Ovary (tissue), 7 donors: ENCODE measurements at regions not wholly inside any gene's neighbourhood (a gene's known extent, or its start where the extent isn't known, plus 50 kb on each side); places are given as distances from the start of the nearest gene placed in this dataset.

Experiments
- DNase-seq, 5 donors: peaks; one replicate each; pipeline ENCODE4 v3.0.0-alpha.2; 2019 to 2020
- H3K27ac ChIP-seq, 2 donors: fragments of 200-600 bp; one replicate each; pipeline versions ENCODE4 v1.5.1 to v1.8.0; 2019 to 2022
- H3K27me3 ChIP-seq: fragments of 200-600 bp; one replicate; pipeline ENCODE4 v1.8.0; 2022
- H3K36me3 ChIP-seq: fragments of 200-600 bp; sonication (generic); one replicate; pipeline ENCODE4 v1.5.1; 2019
- H3K4me1 ChIP-seq: one replicate; pipeline ENCODE4 v1.8.1; 2013; ENCODE audit warnings: mild to moderate bottlenecking, moderate library complexity; ENCODE audit not compliant: insufficient read depth
- H3K4me3 ChIP-seq: fragments of 200-600 bp; sonication (generic); one replicate; pipeline ENCODE4 v1.5.1; 2017
- H3K9me3 ChIP-seq, 2 donors: fragments of 200-600 bp in 1 of 2; sonication (generic) in 1 of 2; one replicate each; pipeline versions ENCODE4 v1.5.1 to v1.8.1; 2013 to 2019; ENCODE audit warnings: mild to moderate bottlenecking in 1 of 2, moderate library complexity in 1 of 2
- EP300 ChIP-seq: sonication (generic); formaldehyde crosslinking; IDR thresholded peaks from one replicate; pipeline ENCODE4 v1.6.1; 2017; ENCODE audit warnings: antibody characterized with exemption
- POLR2A ChIP-seq: fragments of 450-650 bp; IDR thresholded peaks from one replicate; pipeline ENCODE4 v1.6.1; 2017; ENCODE audit warnings: antibody characterized with exemption, mild to moderate bottlenecking, moderate library complexity
- WGBS, 3 donors: extraction: QIAGEN DNeasy Blood & Tissue Kit in 1 of 3; methylation state at CpG; one replicate each; pipeline versions ENCODE4 v1.1.5 to v1.1.7; 2013 to 2017; 5-methylcytosine and 5-hydroxymethylcytosine counted together
- intact Hi-C, 4 donors: fragments of 100-400 bp; cut with DNase I; formaldehyde crosslinking; loops; one replicate each; pipeline versions ENCODE4 v1.11.0 to v1.15.1; 2022 to 2023
- TF ChIP-seq, protein P1 (sequence below), 3 donors: fragments of 450-650 bp in 2 of 3; fragments of 200-600 bp in 1 of 3; IDR thresholded peaks; one replicate each; pipeline versions ENCODE4 v1.5.1 to v1.8.0; 2016 to 2022; ENCODE audit warnings: antibody characterized with exemption in 3 of 3, mild to moderate bottlenecking in 1 of 3
- donor health status: DM: no; HTN: no; CAD: no; lungs with moderate emphysema.
- donor health status: DM: no; HTN: no; CAD: no.
- donor health status: Bipolar disorder and iron deficiency.
- donor health status: DM: no; HTN: no; CAD: no.
- donor health status: DM: yes; HTN: yes; CAD: no.

GRCh38 chr19:29367791-29368222 is 154.9 kb upstream of the UQCRFS1 start:
- H3K27me3 ChIP-seq = no peaks in the 10 kb centered on the region
- no peak overlapping the region for H3K27ac ChIP-seq
- H3K9me3 ChIP-seq = no peaks in the 10 kb centered on the region
- intact Hi-C loops = no loop called here
- no peak for DNase-seq
- 7 to 11% (median 11%) methylated on average over 7 of the region's 7 CpGs for WGBS, 3 donors
- H3K36me3 ChIP-seq = no peaks in the 10 kb centered on the region
- no peak for TF ChIP-seq POLR2A
- TF ChIP-seq, protein P1, sequence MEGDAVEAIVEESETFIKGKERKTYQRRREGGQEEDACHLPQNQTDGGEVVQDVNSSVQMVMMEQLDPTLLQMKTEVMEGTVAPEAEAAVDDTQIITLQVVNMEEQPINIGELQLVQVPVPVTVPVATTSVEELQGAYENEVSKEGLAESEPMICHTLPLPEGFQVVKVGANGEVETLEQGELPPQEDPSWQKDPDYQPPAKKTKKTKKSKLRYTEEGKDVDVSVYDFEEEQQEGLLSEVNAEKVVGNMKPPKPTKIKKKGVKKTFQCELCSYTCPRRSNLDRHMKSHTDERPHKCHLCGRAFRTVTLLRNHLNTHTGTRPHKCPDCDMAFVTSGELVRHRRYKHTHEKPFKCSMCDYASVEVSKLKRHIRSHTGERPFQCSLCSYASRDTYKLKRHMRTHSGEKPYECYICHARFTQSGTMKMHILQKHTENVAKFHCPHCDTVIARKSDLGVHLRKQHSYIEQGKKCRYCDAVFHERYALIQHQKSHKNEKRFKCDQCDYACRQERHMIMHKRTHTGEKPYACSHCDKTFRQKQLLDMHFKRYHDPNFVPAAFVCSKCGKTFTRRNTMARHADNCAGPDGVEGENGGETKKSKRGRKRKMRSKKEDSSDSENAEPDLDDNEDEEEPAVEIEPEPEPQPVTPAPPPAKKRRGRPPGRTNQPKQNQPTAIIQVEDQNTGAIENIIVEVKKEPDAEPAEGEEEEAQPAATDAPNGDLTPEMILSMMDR (IDR thresholded peaks at IDR 0.05) = no peak
- no peak for TF ChIP-seq EP300
- H3K4me1 ChIP-seq = no peaks in the 10 kb centered on the region
- H3K4me3 ChIP-seq = no peak overlapping the region

DNA sequence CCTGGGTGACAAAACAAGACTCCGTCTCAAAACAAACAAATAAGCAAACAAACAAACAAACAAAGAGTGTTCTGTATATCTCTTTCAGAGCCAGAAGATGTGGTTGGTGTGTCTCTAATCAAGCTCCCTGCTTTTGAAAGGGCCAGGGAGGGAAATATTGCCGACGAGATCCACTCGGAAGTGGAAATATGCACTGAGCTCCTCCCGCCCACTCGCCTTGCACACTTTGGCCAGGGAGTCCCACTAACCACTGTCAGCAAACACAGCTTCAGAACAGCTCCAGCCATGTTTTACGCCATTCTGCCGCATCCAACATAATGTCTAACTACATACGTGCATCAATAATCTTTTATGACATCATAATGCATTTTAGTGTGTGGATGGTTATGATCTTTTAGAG is 155.5 kb upstream of the VSTM2B start:
- Histone ChIP-seq H3K27me3 (no peaks in the 10 kb centered on the region), H3K4me1 (no peaks in the 10 kb centered on the region), H3K4me3 (no peak overlapping the region), H3K9me3 (no peaks in the 10 kb centered on the region), H3K27ac (no peak overlapping the region), H3K36me3 (no peaks in the 10 kb centered on the region)
- no peak for DNase-seq
- TF ChIP-seq POLR2A (no peak), EP300 (no peak)
- TF ChIP-seq, protein P1 (IDR thresholded peaks at IDR 0.05) = no peak
- intact Hi-C loops = no loop called here
- 75 to 84% (median 76%) methylated on average over 9 of the region's 9 CpGs for WGBS, 3 donors

GRCh38 chr19:29371251-29372090 is 154.3 kb upstream of the VSTM2B start:
- Histone ChIP-seq H3K9me3 (no peaks in the 10 kb centered on the region), H3K4me1 (no peaks in the 10 kb centered on the region), H3K4me3 (no peak overlapping the region), H3K36me3 (no peaks in the 10 kb centered on the region), H3K27ac (no peak overlapping the region), H3K27me3 (no peaks in the 10 kb centered on the region)
- intact Hi-C loops = no loop called here
- TF ChIP-seq EP300 = no peak
- DNase-seq = no peak
- WGBS, 3 donors = 47 to 72% (median 56%) methylated on average over 7 of the region's 7 CpGs

DNA sequence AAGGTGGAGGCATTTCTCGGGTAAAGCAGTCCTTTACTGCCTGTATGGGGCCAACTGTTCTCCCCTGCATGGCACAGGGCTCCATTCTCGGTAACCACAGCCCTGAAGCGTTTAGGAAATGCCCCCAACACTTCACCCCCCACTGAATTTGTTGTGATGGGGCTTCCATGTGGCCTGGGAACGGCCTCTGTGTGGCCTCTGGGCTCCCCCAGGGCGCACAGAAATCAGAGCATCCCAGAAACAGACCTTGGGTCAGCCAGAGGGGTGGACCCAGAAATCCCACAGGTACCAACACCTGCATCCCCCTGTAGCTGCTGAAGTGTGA is 153.7 kb upstream of the VSTM2B start:
- no peaks in the 10 kb centered on the region for H3K36me3 ChIP-seq

GRCh38 chr19:29372461-29372860 is 153.3 kb upstream of the VSTM2B start:
- Histone ChIP-seq H3K9me3 (no peaks in the 10 kb centered on the region), H3K4me3 (no peak overlapping the region), H3K27ac (no peak overlapping the region), H3K4me1 (no peaks in the 10 kb centered on the region), H3K36me3 (no peaks in the 10 kb centered on the region), H3K27me3 (no peaks in the 10 kb centered on the region)
- intact Hi-C loops = no loop called here
- no peak for DNase-seq
- 46 to 77% (median 57%) methylated on average over 3 of the region's 3 CpGs for WGBS, 3 donors
- no peak for TF ChIP-seq POLR2A
- TF ChIP-seq, protein P1 (IDR thresholded peaks at IDR 0.05) = no peak
- no peak for TF ChIP-seq EP300

More for the DNA sequence above, 153.7 kb upstream of the VSTM2B start:
- no peak for DNase-seq
- H3K4me3 ChIP-seq = no peak overlapping the region
- H3K27ac ChIP-seq = no peak overlapping the region
- no peaks in the 10 kb centered on the region for H3K27me3 ChIP-seq
- 56 to 76% (median 65%) methylated on average over 5 of the region's 5 CpGs for WGBS, 3 donors
- intact Hi-C loops = no loop called here
- H3K4me1 ChIP-seq = no peaks in the 10 kb centered on the region
- TF ChIP-seq, protein P1 (IDR thresholded peaks at IDR 0.05) = no peak
- TF ChIP-seq EP300 (no peak), POLR2A (no peak)
- no peaks in the 10 kb centered on the region for H3K9me3 ChIP-seq
